Adipocyte (in vitro differentiated cells): ENCODE measurements at regions not wholly inside any gene's neighbourhood (a gene's known extent, or its start where the extent isn't known, plus 50 kb on each side); places are given as distances from the start of the nearest gene placed in this dataset.

Experiments
- DNase-seq: peaks from one replicate; pipeline ENCODE4 v3.0.0-alpha.2; 2015; ENCODE audit warnings: low read depth
- H3K27me3 ChIP-seq: replicated peaks from 2 replicates; pipeline ENCODE4 v1.7.0; 2013; ENCODE audit warnings: mild to moderate bottlenecking, low read length, moderate library complexity; ENCODE audit not compliant: control insufficient read depth, insufficient read depth
- H3K36me3 ChIP-seq: 2 replicates; pipeline ENCODE4 v1.7.0; 2013; ENCODE audit warnings: low read length, mild to moderate bottlenecking, moderate library complexity; ENCODE audit not compliant: control insufficient read depth, insufficient read depth, severe bottlenecking
- H3K4me1 ChIP-seq: 2 replicates; pipeline ENCODE4 v1.7.0; 2013; ENCODE audit warnings: mild to moderate bottlenecking, low read length, moderate library complexity; ENCODE audit not compliant: control insufficient read depth, insufficient read depth
- H3K4me3 ChIP-seq: 2 replicates; pipeline ENCODE4 v1.7.0; 2013; ENCODE audit warnings: mild to moderate bottlenecking, low read length, moderate library complexity
- H3K9ac ChIP-seq: 2 replicates; pipeline ENCODE4 v1.7.0; 2013; ENCODE audit warnings: mild to moderate bottlenecking, low read length, moderate library complexity
- H3K9me3 ChIP-seq: 2 replicates; pipeline ENCODE4 v1.7.0; 2013; ENCODE audit warnings: mild to moderate bottlenecking, low read length, moderate library complexity; ENCODE audit not compliant: control insufficient read depth

DNA sequence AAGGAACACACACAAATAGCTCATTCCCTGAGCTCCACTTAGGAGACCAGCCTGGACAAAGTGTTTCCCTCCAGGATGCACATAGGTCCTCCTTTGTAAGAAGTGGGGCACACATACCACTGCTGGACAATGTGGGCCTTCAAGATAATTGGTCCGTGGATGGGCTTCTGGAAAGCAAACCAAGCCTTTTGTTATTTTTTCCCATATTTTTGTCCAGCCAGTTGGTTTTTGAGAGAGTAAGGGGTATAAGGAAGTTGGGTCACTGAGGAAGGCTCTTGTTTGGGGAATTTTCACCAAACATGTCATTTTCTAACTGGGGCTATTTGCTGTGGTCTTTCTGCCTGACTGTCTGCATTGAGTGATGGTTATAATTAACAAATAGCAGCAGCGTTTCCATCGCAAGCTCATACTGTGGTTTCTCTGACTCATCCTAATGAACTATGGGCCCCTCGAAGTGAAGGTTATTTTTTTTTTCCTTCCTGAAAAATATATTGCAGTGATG, 306.3 kb upstream of the DUSP10 start:
- Histone ChIP-seq H3K36me3 (no peaks in the 10 kb centered on the region), H3K9me3 (no peaks in the 10 kb centered on the region), H3K4me1 (peaks cover 29% of the 10 kb centered on the region), H3K9ac (peak overlapping the region; percentile 25), H3K4me3 (no peak overlapping the region), H3K27me3 (no peaks in the 10 kb centered on the region)
- peak; percentile 56 for DNase-seq

- H3K4me1 ChIP-seq, result peaks cover 31% of the 10 kb centered on the region
- no peaks in the 10 kb centered on the region for H3K9me3 ChIP-seq
- no peaks in the 10 kb centered on the region for H3K36me3 ChIP-seq
- no peak overlapping the region for H3K9ac ChIP-seq
- H3K27me3 ChIP-seq, result no peaks in the 10 kb centered on the region
- DNase-seq, result no peak
- H3K4me3 ChIP-seq, result no peak overlapping the region
These were observed 305.5 kb upstream of the DUSP10 start for GRCh38 chr1:222047366-222047765.

DNA sequence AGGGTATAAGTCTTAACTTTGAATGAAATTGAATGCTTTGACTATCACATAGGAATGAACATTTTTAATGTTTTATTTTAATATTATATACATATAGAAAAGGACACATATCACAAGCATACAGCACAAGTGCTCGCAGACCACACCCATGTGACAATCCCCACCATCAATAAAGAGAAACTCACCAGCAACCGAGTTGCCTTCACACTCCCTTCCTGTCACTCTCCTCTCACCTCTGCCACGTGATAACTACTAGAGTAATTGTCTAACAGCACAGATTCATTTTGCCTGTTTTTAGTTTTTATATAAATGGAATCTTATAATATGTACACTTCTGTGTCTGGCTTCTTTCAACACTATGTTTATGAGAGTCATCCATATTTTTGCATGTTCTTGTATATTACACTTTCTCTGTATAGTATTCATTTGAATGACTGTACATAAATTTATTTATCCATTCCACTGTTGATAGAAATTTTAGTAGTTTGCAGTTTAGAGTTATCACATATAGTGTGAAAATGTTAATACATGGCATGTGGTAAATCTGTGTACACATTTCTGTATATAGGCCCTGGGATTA, 304.9 kb upstream of the DUSP10 start:
- H3K36me3 ChIP-seq, result no peaks in the 10 kb centered on the region
- peaks cover 37% of the 10 kb centered on the region for H3K4me1 ChIP-seq
- H3K27me3 ChIP-seq, result no peaks in the 10 kb centered on the region
- no peak overlapping the region for H3K9ac ChIP-seq
- H3K4me3 ChIP-seq, result no peak overlapping the region
- H3K9me3 ChIP-seq, result no peaks in the 10 kb centered on the region
- no peak for DNase-seq

GRCh38 chr1:222045786-222046185, 303.9 kb upstream of the DUSP10 start:
- Histone ChIP-seq H3K4me3 (no peak overlapping the region), H3K9ac (no peak overlapping the region), H3K36me3 (no peaks in the 10 kb centered on the region), H3K4me1 (peaks cover 38% of the 10 kb centered on the region), H3K9me3 (no peaks in the 10 kb centered on the region), H3K27me3 (no peaks in the 10 kb centered on the region)
- no peak for DNase-seq

DNA sequence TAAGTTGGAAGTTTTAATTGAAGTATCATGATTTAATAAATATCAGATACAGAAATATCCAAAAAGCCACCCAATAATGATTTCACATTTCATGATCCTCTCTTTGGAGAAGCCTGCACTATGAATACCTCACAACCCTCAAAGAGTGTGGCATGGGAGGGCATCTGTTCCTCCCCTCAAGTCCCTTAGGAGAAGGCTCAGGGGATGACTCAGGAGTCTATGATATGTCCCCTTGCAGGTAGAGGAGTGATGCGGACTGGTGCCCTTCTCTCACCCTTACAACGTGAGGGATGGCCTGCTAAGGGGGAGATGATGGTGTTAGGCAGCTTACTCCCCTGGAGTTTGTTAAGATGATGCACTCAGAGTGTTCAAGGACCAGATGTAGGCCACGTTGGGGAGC, 303.3 kb upstream of the DUSP10 start:
- no peak overlapping the region for H3K4me3 ChIP-seq
- no peaks in the 10 kb centered on the region for H3K27me3 ChIP-seq
- H3K36me3 ChIP-seq, result no peaks in the 10 kb centered on the region
- H3K9ac ChIP-seq, result no peak overlapping the region
- peaks cover 38% of the 10 kb centered on the region for H3K4me1 ChIP-seq
- DNase-seq, result no peak
- no peaks in the 10 kb centered on the region for H3K9me3 ChIP-seq

DNA sequence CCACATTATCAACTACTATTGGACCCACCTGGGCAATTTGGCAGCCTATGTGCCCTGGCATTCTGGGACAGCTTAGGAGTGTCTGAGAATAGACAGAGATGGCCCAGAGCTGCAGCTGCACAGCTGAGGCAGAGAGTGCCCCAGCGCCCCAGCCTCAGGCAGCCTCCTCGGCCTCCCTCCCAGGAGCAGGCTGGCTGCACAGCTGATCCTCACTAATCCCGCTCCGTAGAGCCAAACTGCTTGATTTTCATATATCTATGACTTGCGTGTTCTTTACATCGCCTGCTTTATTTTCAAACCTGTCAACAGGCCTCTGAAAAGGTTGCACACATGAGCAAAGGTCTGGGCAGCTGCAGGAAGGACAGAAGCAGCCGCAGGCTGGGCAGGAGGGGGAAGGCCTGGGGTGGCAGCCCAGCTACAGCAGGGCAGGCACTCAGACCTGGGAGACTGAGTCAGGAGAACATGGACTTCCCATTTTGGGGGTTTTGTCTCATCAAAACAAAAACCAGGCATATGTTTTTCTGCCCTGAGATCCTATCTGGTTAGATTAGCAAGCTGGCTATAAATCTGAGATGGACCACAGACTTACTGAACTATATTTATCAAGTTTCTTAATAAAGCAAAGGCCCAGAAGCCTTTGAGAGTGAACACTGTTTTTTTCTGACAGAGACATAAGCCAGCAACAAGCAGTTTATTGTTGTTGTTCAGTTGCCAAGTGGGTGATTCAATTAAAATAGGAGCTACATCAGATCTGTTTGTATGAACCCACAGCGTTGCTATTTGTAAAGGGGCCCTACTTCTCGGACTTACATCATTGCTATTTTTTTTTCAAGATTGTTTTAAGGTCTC, 301.8 kb upstream of the DUSP10 start:
- H3K9me3 ChIP-seq, result no peaks in the 10 kb centered on the region

GRCh38 chr1:222042120-222042519, 300.2 kb upstream of the DUSP10 start:
- H3K27me3 ChIP-seq, result no peaks in the 10 kb centered on the region

More for the DNA sequence above, 301.8 kb upstream of the DUSP10 start:
- Histone ChIP-seq H3K36me3 (no peaks in the 10 kb centered on the region), H3K27me3 (no peaks in the 10 kb centered on the region), H3K9ac (peak overlapping the region; percentile 68), H3K4me1 (peaks cover 40% of the 10 kb centered on the region), H3K4me3 (no peak overlapping the region)
- peak; percentile 95 for DNase-seq

DNA sequence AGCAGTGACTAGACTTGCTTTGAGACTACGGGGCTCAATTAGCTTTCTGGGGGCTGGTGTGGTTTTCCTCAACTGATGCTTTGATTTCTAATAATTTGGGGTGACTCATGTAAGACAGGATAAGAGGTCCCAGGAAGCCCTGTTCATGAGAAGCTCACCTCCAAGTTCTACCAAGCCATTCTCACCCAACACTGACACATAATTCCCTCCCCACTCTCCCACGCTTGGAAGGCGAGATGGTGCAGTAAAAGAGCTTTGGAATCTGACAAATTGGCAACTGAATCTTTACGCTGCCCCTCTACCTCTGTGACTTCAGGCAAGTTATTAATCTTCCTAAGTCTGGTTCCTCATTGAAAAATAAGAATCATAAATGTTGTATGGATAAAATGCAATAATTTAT, 299.1 kb upstream of the DUSP10 start:
- H3K9ac ChIP-seq, result no peak overlapping the region
- peaks cover 45% of the 10 kb centered on the region for H3K4me1 ChIP-seq
- no peaks in the 10 kb centered on the region for H3K9me3 ChIP-seq
- no peak overlapping the region for H3K4me3 ChIP-seq
- no peaks in the 10 kb centered on the region for H3K36me3 ChIP-seq
- DNase-seq, result no peak
- no peaks in the 10 kb centered on the region for H3K27me3 ChIP-seq

More at GRCh38 chr1:222042120-222042519, 300.2 kb upstream of the DUSP10 start:
- Histone ChIP-seq H3K9ac (no peak overlapping the region), H3K36me3 (no peaks in the 10 kb centered on the region), H3K9me3 (no peaks in the 10 kb centered on the region), H3K4me3 (no peak overlapping the region), H3K4me1 (peaks cover 43% of the 10 kb centered on the region)
- peak; percentile 41 for DNase-seq

- no peak for DNase-seq
- Histone ChIP-seq H3K36me3 (no peaks in the 10 kb centered on the region), H3K4me3 (no peak overlapping the region), H3K9ac (no peak overlapping the region), H3K9me3 (no peaks in the 10 kb centered on the region), H3K27me3 (no peaks in the 10 kb centered on the region), H3K4me1 (peaks cover 45% of the 10 kb centered on the region)
These were observed 298.4 kb upstream of the DUSP10 start for GRCh38 chr1:222040121-222040805.

DNA sequence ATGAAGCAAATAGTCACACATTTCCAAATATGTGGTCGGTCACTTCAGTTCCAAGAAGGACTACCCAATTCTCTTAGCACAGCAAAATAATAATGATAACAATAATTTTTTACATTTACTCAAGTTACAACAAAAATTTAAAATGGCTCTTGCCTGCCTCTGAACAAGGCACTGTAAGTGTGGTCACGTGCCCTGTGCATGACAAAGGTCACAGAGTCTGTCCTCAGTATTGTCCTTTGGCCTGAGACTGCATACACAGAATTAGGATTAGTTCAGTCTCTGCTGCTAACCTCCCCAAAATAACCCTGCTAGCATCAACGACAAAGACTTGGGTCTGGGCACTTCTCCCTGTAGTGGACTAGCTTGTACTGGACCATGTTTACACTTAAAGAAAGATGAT, 297.1 kb upstream of the DUSP10 start:
- no peak overlapping the region for H3K4me3 ChIP-seq
- no peaks in the 10 kb centered on the region for H3K27me3 ChIP-seq
- peaks cover 39% of the 10 kb centered on the region for H3K4me1 ChIP-seq
- no peak overlapping the region for H3K9ac ChIP-seq
- no peaks in the 10 kb centered on the region for H3K36me3 ChIP-seq
- H3K9me3 ChIP-seq, result no peaks in the 10 kb centered on the region
- no peak for DNase-seq

DNA sequence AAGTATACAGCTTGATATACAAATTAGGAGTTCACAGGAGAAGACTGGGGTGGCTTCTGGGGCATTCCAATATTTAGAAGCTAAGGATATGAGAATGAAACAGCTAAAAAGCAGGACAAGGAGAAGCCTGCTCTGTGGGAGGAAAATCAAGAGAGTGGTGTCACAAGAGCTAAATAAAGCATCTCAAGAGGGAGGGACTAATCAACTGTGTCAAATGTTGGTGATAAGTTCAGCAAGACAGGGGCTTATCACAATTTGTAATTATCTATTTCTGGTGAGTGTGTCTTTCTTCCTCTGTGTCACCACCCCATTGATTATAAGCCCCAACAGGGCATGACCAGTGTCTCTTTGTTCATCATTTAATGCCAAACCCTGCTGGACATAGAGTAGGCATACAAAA, 295.8 kb upstream of the DUSP10 start:
- Histone ChIP-seq H3K4me3 (no peak overlapping the region), H3K27me3 (no peaks in the 10 kb centered on the region), H3K4me1 (peaks cover 30% of the 10 kb centered on the region), H3K9me3 (no peaks in the 10 kb centered on the region), H3K9ac (no peak overlapping the region), H3K36me3 (no peaks in the 10 kb centered on the region)
- no peak for DNase-seq
